Heart left ventricle (tissue), 13 donors: ENCODE measurements at regions not wholly inside any gene's neighbourhood (a gene's known extent, or its start where the extent isn't known, plus 50 kb on each side); places are given as distances from the start of the nearest gene placed in this dataset.

Experiments used
- POLR2A ChIP-seq, 2 donors: fragments of 450-650 bp; IDR thresholded peaks; one replicate each; pipeline ENCODE4 v1.6.1; 2017; ENCODE audit warnings: antibody characterized with exemption in 2 of 2, mild to moderate bottlenecking in 2 of 2, moderate library complexity in 2 of 2
- TF ChIP-seq, protein P1 (sequence below), 12 donors: fragments of 200-600 bp; sonication (generic) in 4 of 12; IDR thresholded peaks; one replicate each; pipeline versions ENCODE4 v1.5.0 to v1.8.0; 2018 to 2022; ENCODE audit warnings: antibody characterized with exemption in 12 of 12, mild to moderate bottlenecking in 5 of 12
- donor health status: ischemic (EF 13 %, LVEDD 7.1; RV severe dilation, severe dysfunction).
- donor health status: DM: no; HTN: yes; CAD: no.
- donor health status: DM: no; HTN: no; CAD: no.
- donor health status: ischemic (EF 25% LVEDD 6.9; RV normal size, moderate dysfunction).
- donor health status: ischemic (EF 25% LVEDD 5.7; RV mildly dilated, moderate dysfunction).
- donor health status: ischemic (EF 35%, LVEDD 5.7; RV mildly dilated, moderate dysfunction).
- donor health status: nonischemic (EF 11% LVEDD 7.7; RV severe dilation, severe dysfunction).
- donor health status: DM: yes; HTN: yes; CAD: no.
- donor health status: PGD.
- donor health status: ischemic (EF 29% LVEDD 5.4; RV normal size, mild dysfunction).
- donor health status: nonischemic (EF 23%, LVEDD 6.1; RV moderate dilation, normal function).

DNA sequence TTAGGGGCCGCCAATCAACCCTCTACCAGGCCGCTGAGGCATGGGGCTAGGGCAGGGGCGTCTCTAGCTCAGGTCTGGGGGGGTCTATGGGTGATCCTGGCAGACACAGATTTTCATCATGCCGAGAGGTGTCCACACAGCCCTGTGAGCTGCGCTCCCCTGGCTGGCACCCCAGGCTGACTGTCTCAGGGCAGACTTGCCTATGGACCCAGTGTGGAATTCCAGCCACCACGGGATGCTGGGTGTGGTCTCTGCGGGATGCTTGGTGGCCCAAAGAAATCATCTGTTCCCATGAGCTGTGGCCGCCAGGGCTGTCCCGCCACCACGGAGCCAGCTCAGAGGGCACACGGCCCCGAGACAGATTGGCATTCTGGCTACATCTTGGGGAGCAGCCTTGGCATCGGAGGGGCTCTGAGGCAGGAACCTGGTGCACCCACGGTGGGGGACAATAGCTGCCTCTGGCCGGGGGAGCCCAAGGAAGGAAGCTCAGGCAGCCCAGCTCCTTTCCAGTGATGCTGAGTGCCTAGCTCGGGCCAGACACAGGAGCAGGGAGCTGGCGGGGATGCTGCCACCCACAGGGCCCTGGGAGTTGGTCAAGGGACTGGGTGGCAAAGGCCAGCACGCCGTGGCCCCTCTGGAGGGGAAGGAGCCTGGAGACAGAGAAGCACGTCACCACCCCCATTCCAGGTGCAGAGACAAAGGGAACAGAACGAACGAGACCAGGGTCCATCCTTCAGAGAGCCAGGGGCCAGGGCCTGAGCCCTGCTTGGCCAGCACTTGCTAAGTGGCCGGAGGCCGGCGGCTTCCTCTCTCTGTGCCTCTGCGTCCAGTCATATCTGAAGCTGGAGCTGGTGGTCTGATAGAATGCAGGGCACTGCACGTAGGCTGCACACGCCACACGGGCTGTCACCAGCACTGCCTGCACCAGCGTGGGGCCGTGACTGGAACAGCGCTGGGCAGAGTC is 64.4 kb upstream of the FGF3 start:
- TF ChIP-seq, protein P1, sequence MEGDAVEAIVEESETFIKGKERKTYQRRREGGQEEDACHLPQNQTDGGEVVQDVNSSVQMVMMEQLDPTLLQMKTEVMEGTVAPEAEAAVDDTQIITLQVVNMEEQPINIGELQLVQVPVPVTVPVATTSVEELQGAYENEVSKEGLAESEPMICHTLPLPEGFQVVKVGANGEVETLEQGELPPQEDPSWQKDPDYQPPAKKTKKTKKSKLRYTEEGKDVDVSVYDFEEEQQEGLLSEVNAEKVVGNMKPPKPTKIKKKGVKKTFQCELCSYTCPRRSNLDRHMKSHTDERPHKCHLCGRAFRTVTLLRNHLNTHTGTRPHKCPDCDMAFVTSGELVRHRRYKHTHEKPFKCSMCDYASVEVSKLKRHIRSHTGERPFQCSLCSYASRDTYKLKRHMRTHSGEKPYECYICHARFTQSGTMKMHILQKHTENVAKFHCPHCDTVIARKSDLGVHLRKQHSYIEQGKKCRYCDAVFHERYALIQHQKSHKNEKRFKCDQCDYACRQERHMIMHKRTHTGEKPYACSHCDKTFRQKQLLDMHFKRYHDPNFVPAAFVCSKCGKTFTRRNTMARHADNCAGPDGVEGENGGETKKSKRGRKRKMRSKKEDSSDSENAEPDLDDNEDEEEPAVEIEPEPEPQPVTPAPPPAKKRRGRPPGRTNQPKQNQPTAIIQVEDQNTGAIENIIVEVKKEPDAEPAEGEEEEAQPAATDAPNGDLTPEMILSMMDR (IDR thresholded peaks at IDR 0.05), result no peak
- TF ChIP-seq POLR2A (IDR thresholded peaks at IDR 0.05), result no peak
